ENCODE measurements at regions not wholly inside any gene's neighbourhood (a gene's known extent, or its start where the extent isn't known, plus 50 kb on each side); places are given as distances from the start of the nearest gene placed in this dataset.

- DNase-seq = no peak
Observed at GRCh38 chr12:124162151-124163110, 132.5 kb upstream of the RFLNA start.

- no peak for DNase-seq
Observed at GRCh38 chr12:124165695-124166094, 129.2 kb upstream of the RFLNA start.

GRCh38 chr12:124167141-124167540 lies 127.8 kb upstream of the RFLNA start:
- DNase-seq = no peak

GRCh38 chr12:124168016-124168786 lies 126.7 kb upstream of the RFLNA start:
- no peak for DNase-seq

- no peak for DNase-seq
Observed at GRCh38 chr12:124169577-124170284, 125.2 kb upstream of the RFLNA start.

GRCh38 chr12:124170760-124171159 lies 124.1 kb upstream of the RFLNA start:
- DNase-seq = no peak

GRCh38 chr12:124171231-124171979 lies 123.5 kb upstream of the RFLNA start:
- DNase-seq = no peak

GRCh38 chr12:124172636-124173035 lies 122.3 kb upstream of the RFLNA start:
- DNase-seq = no peak

GRCh38 chr12:124173692-124174091 lies 121.2 kb upstream of the RFLNA start:
- no peak for DNase-seq

- DNase-seq = no peak
Observed at GRCh38 chr12:124174451-124175348, 120.2 kb upstream of the RFLNA start.

GRCh38 chr12:124175704-124176103 lies 119.2 kb upstream of the RFLNA start:
- no peak for DNase-seq

- no peak for DNase-seq
Observed at GRCh38 chr12:124177276-124177950, 117.5 kb upstream of the RFLNA start.

GRCh38 chr12:124177951-124178316 lies 117.0 kb upstream of the RFLNA start:
- DNase-seq = no peak

- no peak for DNase-seq
Observed at GRCh38 chr12:124179936-124180607, 114.8 kb upstream of the RFLNA start.

GRCh38 chr12:124183172-124183571 lies 111.7 kb upstream of the RFLNA start:
- no peak for DNase-seq

- DNase-seq = no peak
Observed at GRCh38 chr12:124184456-124184855, 110.4 kb upstream of the RFLNA start.

GRCh38 chr12:124185971-124186686 lies 108.8 kb upstream of the RFLNA start:
- no peak for DNase-seq

GRCh38 chr12:124188084-124188483 lies 106.8 kb upstream of the RFLNA start:
- no peak for DNase-seq
